DND-41 (cell line): ENCODE measurements at regions not wholly inside any gene's neighbourhood (a gene's known extent, or its start where the extent isn't known, plus 50 kb on each side); places are given as distances from the start of the nearest gene placed in this dataset.

Experiments used
- EZH2 ChIP-seq: IDR thresholded peaks from 3 replicates; pipeline ENCODE4 v1.6.1; 2012; ENCODE audit warnings: borderline replicate concordance, low read depth, mild to moderate bottlenecking, moderate library complexity, low read length, inconsistent platforms; ENCODE audit not compliant: severe bottlenecking
- TF ChIP-seq, protein P1 (sequence below): IDR thresholded peaks from 2 replicates; pipeline ENCODE4 v1.5.1; 2012; ENCODE audit warnings: borderline replicate concordance, low read length, moderate library complexity, mild to moderate bottlenecking; ENCODE audit not compliant: poor library complexity, severe bottlenecking; ENCODE audit errors: extremely low read depth

DNA sequence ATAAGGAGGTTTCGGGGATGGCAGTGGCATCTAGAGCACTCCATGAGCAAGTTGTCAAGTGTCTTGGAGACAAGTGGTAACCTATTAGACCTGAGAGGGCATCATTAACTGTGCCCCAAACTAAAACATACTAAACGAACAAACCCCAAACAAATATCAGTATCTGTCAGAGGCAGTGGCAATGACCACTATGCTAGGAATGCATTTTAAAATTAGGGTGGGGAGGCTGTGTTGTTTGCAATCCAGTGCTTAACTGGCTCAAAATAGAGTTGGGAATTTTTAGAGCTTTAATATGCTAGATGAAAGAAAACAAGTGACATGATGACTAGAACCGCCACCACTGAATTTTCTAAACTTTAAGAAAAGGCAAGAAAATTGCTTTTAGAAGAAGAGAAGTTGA is 51.8 kb upstream of the TPRG1 start:
- TF ChIP-seq, protein P1, sequence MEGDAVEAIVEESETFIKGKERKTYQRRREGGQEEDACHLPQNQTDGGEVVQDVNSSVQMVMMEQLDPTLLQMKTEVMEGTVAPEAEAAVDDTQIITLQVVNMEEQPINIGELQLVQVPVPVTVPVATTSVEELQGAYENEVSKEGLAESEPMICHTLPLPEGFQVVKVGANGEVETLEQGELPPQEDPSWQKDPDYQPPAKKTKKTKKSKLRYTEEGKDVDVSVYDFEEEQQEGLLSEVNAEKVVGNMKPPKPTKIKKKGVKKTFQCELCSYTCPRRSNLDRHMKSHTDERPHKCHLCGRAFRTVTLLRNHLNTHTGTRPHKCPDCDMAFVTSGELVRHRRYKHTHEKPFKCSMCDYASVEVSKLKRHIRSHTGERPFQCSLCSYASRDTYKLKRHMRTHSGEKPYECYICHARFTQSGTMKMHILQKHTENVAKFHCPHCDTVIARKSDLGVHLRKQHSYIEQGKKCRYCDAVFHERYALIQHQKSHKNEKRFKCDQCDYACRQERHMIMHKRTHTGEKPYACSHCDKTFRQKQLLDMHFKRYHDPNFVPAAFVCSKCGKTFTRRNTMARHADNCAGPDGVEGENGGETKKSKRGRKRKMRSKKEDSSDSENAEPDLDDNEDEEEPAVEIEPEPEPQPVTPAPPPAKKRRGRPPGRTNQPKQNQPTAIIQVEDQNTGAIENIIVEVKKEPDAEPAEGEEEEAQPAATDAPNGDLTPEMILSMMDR = no peak
- no peak for TF ChIP-seq EZH2
